GM19193 (cell line): ENCODE measurements at regions not wholly inside any gene's neighbourhood (a gene's known extent, or its start where the extent isn't known, plus 50 kb on each side); places are given as distances from the start of the nearest gene placed in this dataset.

Experiments used
- POLR2A ChIP-seq: IDR thresholded peaks from 4 replicates; pipeline ENCODE4 v1.6.1; 2011; ENCODE audit not compliant: insufficient read depth, insufficient read length; ENCODE audit errors: extremely low read depth

DNA sequence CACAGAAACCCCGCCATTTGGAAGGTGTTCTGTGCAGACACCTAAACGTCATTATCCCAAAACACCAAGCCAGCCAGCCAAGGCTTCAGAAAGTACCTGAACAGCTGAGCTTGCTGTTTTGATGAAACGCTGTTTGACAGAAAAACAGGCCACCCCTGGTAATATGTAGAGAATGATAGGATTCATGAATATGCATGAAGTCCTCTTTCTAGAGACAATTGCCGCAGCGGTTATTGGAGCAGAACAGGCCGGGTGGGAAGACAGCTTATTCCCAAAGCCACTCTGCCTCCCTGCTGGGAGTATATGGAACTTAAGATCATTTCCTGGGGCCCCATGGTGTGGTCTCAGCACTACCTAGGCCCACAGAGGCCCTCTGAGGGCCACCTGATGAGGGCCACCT is 229.5 kb downstream of the UQCRFS1 start:
- no peak for TF ChIP-seq POLR2A

DNA sequence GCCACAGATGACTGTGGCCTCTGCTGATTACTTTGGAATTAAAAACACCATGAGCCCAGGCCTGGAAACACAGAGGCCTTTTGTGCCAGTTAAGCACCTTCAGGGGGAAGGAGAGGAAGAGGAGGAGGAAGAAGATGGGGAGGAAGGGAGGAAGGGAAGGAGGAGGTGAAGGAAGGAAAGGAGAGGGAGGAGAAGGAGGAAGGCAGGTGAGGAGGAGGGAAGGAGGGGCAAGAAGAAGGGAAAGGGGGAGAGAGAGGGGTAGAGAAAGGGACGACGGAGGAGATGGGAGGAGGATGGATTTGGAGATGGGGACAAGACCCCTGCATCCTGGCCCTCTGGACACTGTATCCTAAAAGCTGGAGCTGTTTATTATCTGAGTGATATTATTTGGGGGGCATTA is 231.0 kb downstream of the UQCRFS1 start:
- no peak for TF ChIP-seq POLR2A

DNA sequence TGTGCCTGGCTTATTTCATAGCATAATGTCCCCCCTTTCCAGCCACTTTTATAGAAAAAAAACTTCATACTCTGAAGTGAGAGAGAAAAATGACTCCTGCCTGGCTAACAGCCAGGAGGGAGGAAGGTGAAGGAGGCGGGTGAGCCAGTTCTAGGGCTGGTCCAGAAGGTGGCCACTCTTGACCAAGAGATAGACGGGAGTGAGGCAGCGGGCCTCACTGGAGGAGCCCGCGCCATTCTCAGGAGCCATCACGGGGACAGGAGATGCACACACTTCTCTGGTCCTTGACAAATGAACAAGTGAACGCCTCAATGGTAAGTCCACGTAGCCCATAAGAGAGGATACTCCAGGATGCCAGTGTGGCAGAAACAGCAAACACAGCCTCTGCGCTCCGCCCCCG is 231.4 kb downstream of the UQCRFS1 start:
- no peak for TF ChIP-seq POLR2A

DNA sequence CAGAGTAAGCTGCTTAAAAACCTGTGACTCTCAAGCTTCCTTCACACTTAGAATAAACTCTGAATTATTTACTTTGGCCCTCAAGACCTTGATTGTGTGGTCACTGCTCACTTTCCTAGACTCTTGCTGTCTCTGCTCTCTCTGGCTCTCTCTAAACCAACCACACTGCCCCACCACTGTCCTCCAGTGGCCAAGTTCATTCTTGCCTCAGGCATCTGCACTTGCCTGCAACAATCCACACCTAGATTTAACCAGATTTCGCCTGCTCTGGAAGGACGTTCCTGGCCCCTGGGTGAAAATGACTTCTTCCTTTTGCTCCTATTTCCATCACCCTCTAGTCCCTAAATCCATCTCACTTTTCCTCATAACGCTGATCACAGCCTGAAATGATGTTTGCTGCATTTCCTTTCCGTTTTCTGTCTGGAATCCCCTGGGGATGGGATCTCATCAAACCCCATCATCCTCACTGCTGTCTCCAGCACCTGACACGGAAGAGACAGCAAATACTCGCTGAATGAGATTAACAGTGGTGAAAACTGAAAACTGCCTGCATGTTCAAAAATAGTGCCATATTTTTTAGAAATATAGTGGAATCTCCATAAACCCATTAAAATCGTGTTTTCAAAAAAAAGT is 232.6 kb downstream of the UQCRFS1 start:
- TF ChIP-seq POLR2A: no peak

DNA sequence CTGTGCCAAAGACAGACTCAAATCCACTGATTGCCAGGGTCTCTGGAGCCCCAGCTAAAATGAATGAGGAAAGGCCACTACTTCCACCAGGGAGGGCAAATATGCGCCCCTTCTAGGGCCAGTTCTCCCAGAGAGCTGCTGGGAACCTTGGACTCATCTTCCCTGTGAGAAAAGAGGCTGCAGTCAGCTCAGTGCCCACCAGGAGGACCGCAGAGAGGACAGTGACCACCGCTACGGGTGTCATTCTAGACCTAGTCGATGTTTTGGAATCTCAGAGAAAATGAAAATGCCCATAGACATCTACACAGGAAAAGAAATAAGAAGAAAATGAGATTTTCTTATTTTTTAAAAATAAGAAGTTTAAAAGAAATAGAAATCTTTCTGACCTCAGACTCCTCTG is 235.1 kb downstream of the UQCRFS1 start:
- TF ChIP-seq POLR2A: no peak

DNA sequence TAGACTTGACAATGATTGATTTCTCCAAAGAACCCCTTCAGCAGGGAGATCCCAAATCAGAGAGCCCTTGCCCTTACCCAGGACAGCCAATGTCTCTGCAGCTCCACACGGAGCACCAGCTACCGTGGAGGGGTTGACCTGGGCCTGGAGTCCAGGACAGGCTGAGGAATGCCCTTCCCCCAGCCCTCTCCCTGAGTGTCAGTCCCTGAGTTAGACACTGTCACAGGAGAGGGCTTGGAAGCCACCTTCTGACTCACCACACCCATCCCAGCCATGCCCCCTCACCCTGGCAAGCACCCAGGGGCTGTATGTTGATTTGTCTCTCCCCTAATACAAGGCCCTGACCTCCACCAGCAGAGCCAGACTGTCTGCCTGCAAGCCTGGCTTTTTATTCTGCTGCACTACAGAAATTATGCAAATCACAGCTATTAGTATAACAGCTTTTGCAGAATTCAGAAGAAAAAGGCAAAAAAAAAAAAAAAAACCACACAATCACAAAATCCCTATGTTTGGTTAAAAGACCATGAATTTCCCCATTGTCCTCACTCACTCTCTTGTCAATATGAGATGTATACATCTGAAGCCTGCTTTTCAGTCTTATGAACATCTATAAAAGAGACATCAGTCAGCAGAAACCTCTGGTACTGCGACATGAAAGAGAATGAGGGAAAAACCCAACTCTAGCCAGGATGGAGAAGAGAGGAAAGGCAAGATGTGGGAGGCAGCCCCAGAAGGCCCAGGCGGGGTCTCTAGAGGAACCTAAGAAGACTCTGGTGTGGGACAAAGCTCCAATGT is 240.7 kb downstream of the UQCRFS1 start:
- no peak for TF ChIP-seq POLR2A

DNA sequence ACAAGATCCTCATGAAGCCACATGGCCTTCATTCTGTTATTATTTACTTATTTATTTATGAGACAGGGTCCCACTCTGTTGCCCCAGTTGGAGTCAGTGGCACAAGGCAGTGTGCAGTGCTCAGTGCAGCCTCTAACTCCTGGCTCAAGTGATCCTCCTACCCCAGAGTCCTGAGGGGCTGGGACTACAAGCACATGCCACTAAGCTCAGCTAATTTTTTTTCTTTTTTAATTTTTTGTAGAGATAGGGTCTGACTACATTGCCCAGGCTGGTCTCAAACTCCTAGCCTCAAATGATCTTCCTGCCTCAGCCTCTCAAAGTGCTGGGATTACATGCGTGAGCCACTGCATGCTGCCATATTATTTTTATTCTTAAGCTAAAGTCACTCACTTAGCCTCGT is 241.4 kb downstream of the UQCRFS1 start:
- TF ChIP-seq POLR2A: no peak

DNA sequence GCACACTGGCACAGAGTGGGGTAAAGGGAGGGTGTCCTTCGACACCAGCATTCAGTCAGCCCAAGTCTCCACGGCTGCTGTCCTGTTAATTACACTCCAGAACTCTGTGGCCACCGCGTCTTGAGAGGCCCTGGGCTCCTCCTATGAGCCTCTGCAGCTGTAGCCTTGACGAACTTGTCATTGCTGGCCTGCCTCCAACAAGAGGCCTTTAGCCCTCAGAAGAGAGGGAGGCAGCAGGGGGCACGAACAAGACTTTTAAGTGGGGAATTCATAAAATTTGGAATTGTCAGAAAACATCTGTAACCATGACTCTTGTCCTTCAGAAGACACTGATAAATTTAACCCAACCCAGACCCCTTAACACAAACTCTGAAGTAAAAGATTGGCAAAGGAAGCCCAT is 241.9 kb downstream of the UQCRFS1 start:
- TF ChIP-seq POLR2A: no peak

DNA sequence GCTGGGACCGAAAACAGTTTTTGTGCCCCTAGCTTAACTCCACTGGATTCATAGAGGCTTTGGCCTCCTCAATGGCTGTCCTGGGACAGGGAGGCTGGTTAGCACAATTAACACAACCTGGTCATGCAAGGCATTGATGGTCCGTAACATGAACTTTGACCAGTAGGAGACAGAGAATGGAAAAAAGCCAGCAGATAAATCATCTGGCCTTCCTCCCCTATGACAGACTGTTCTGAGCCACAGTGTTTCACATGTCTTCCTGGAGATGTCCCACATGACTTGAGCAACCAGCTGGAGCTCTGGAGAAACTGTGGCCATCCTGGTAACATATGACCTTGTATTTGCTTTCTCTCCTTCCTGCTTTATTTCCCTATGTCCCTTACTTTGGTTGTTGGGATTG is 244.2 kb downstream of the UQCRFS1 start:
- no peak for TF ChIP-seq POLR2A

DNA sequence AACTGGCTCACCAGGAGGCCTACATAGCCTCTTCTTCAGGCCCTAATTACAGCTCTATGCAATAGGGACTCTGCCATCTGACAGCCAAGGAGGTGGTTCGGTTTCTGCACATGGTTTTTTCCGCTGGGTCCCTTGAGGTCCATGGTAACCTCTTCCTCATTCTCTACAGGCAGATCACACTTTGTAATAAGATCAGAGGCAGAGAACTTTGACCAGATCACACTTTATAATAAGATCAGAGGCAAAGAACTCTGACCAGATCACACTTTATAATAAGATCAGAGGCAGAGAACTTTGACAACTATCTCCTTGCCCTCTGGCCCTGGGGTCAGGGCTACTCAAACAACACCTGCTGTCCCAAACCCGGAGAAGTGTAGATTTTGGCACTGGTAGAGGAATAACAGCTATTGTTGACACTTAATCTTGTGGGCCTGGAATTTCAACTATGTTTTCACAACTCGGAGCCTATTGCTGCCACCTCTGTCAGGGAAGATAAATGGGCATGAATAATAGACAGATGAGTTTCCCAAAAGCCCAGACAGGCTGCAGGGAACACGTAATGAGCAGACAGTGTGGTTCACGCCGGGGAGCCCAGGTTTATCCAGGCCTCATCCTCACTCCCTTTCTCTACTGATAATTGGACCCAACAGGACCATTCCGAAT is 246.1 kb downstream of the UQCRFS1 start:
- TF ChIP-seq POLR2A: no peak

DNA sequence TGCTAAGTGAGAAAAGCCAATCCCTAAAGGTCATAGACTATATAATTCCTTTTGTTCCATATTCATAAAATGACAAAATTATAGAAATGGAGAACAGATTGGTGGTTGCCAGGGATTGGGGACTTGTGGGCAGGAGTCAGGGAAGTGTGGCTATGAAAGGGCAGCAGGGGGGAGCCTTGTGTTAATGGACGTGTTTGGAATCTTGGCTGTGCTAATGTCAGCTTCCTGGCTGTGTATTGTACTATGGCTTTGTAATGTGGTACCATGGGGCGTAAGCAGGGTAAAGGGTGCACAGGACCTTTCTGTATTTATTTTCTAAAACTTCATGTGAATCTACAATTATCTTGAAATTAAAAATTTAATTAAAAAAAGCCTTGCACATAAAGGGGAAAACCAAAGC is 248.5 kb downstream of the UQCRFS1 start:
- TF ChIP-seq POLR2A: no peak

DNA sequence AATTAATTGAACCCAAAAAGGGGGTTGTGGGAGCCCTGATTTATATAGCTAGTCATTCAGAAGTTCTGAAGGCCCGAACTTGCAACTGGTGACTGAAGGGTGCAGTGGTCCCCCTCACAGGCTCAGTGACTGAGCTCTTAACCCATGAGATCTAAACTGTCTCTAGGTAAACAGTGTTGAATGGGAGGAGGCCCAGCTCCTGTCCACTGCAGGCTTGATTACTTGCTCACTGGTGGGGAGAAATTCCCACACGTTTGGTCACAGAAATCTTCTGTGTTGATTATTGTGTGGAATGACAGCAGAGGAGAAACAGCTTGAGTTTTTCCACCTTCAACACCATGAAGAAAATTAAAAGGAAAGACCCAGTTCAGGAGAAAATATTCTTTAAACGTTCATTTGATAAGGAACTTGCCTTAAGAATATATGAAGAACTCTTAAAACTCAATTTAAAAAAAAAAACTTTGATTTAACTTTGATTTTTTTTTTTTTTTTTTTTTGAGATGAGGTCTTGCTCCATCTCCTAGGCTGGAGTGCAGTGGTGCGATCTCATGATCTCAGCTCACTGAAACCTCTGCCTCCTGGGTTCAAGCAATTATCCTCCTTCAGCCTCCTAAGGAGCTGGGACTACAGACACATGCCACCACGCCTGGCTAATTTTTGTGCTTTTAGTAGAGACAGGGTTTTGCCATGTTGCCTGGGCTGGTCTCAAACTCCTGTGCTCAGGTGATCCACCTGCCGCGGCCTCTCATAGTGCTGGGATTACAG is 249.3 kb downstream of the UQCRFS1 start:
- no peak for TF ChIP-seq POLR2A

DNA sequence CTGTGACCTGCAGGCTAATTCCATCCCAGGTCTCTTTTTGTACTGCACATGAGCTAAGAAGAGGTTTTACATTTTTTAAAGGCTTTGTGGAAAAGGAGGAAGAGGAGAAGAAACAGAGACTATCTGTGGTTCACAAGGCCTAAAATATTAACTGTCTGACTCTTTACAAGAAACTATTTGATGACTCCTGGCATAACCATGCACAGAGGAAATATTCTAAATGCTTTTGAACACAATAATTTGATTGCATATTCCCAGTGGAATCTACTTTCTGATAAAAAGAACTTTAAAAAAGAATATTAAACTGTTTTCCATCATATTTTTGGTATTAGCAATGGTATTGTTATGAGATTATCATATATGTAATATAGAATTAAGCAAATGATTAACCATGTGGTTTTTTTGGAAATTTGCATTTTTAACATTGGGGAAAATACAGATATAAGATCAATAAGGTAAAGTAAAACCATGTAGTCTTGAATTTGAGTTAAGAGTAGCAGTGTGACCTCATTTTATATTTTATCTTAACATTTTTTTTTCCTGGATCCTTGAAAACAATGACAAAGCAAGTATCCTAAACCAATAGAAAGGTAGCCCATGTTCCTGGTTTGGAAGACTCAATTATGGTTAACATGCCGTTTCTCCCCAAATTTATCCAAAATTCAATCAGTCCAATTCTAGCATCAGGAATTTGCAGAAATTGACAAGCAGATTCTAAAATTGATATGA is 251.0 kb downstream of the UQCRFS1 start:
- TF ChIP-seq POLR2A: no peak

DNA sequence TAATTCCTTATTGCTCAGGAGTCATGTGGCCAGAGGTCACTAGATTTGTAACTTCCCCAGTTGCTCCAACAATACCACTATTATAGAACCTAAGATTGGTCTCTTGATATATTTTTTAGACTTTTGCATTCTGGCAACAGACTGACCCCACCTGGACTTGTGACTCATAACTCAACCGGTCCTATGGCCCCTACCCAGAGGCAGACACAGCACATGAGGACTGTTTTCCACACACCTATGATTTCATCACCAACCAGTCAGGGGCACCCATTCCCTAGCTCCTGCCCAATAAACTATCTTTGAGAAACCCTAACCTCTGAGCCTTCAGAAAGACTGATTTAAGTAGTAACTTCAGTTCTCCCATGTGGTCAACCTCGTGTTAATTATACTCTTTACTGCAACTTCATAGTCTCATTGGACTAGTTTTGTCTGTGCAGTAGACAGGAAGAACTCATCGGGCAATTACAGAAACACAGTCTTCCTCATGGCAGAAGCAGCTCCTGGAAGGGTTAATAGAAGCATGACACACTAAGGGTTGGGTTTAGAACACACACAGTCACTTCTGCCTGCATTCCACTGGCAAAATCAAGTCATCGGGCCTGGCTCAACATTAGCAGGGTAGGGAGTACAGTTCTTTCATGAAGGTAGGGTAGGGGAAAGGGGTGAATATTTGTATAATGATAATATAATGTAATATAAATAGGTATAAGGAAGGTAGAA is 251.8 kb downstream of the UQCRFS1 start:
- no peak for TF ChIP-seq POLR2A
